H1 (cell line): ENCODE measurements at regions not wholly inside any gene's neighbourhood (a gene's known extent, or its start where the extent isn't known, plus 50 kb on each side); places are given as distances from the start of the nearest gene placed in this dataset.
"Not testable (repeated sequence)": the region's sequence is repeated elsewhere in the genome, so short reads cannot be mapped to it uniquely, and the experiment has no call there.

Experiments used
- CTCF ChIA-PET: fragments of 300-600 bp; sonication (Branson Sonifier 250); formaldehyde crosslinking; loops from one replicate; lab custom pipeline; 2021; ENCODE audit not compliant: partially characterized antibody; lab: Charles Lee
- POLR2A ChIA-PET: fragments of 300-600 bp; sonication (Branson Sonifier 250); formaldehyde crosslinking; loops from one replicate; lab custom pipeline; 2021; ENCODE audit warnings: inconsistent platforms; ENCODE audit not compliant: partially characterized antibody; lab: Charles Lee
- DNase-seq, 2 experiments: peaks; one replicate each; pipeline versions ENCODE4 v3.0.0 to v3.0.0-alpha.2; 2010 to 2022; ENCODE audit warnings: low spot score in 2 of 2, low read depth in 1 of 2, mixed read lengths in 1 of 2
- FAIRE-seq: peaks from 2 replicates; lab custom pipeline; 2011; peaks lifted over from hg19 to GRCh38; lab: Jason Lieb, UNC
- H2AFZ ChIP-seq: 2 replicates; pipeline ENCODE4 v1.8.1; 2012; ENCODE audit warnings: low read length, inconsistent platforms
- H2AK5ac ChIP-seq: 2 replicates; pipeline ENCODE4 v1.6.1; 2013; ENCODE audit warnings: low read depth, low read length
- H2BK120ac ChIP-seq: replicated peaks from 2 replicates; pipeline ENCODE3; 2013; ENCODE audit warnings: low read depth, low read length, inconsistent platforms
- H2BK12ac ChIP-seq: 2 replicates; pipeline ENCODE4 v1.6.1; 2013; ENCODE audit warnings: low read depth, low read length
- H2BK15ac ChIP-seq: 2 replicates; pipeline ENCODE4 v1.6.1; 2013; ENCODE audit warnings: low read length
- H2BK20ac ChIP-seq: 2 replicates; pipeline ENCODE4 v1.6.1; 2013; ENCODE audit warnings: low read length
- H2BK5ac ChIP-seq: 2 replicates; pipeline ENCODE4 v1.6.1; 2013; ENCODE audit warnings: low read depth, low read length
- H3K14ac ChIP-seq: 2 replicates; pipeline ENCODE4 v1.6.1; 2013; ENCODE audit warnings: inconsistent platforms; ENCODE audit not compliant: insufficient read length
- H3K18ac ChIP-seq: 2 replicates; pipeline ENCODE4 v1.6.1; 2013; ENCODE audit warnings: low read length; ENCODE audit errors: extremely low read depth
- H3K23ac ChIP-seq: 2 replicates; pipeline ENCODE4 v1.6.1; 2013; ENCODE audit warnings: inconsistent platforms; ENCODE audit not compliant: insufficient read length
- H3K23me2 ChIP-seq: 2 replicates; pipeline ENCODE4 v1.6.1; 2013; ENCODE audit warnings: low read depth, low read length
- H3K27ac ChIP-seq: 2 replicates; pipeline ENCODE4 v1.6.1; 2011; ENCODE audit warnings: low read depth, low read length, inconsistent platforms
- H3K27me3 ChIP-seq, 4 experiments: replicated peaks in 1 of 4; 1 replicate in 1 of 4; 2 replicates in 3 of 4; pipeline versions ENCODE4 v1.6.1 to v1.8.1; 2011 to 2013; ENCODE audit warnings: low read length in 3 of 4, mild to moderate bottlenecking in 3 of 4, inconsistent platforms in 2 of 4, mixed read lengths in 2 of 4, moderate library complexity in 1 of 4; ENCODE audit not compliant: control insufficient read depth in 3 of 4, insufficient read depth in 3 of 4; ENCODE audit errors: extremely low read depth in 1 of 4
- H3K36me3 ChIP-seq, 4 experiments: 2 replicates each; pipeline versions ENCODE4 v1.6.1 to v1.8.1; 2011 to 2013; ENCODE audit warnings: mild to moderate bottlenecking in 4 of 4, low read length in 3 of 4, moderate library complexity in 2 of 4, control low read depth in 1 of 4, inconsistent platforms in 1 of 4; ENCODE audit not compliant: insufficient read depth in 4 of 4, control insufficient read depth in 2 of 4
- H3K4ac ChIP-seq: replicated peaks from 2 replicates; pipeline ENCODE3; 2013; ENCODE audit warnings: low read length, low read depth, mixed read lengths, inconsistent platforms; ENCODE audit not compliant: insufficient read length
- H3K4me1 ChIP-seq, 4 experiments: replicated peaks in 1 of 4; 1 replicate in 1 of 4; 2 replicates in 3 of 4; pipeline versions ENCODE4 v1.6.1 to v1.8.1; 2011 to 2013; ENCODE audit warnings: low read length in 3 of 4, inconsistent platforms in 2 of 4, mixed read lengths in 1 of 4; ENCODE audit not compliant: insufficient read depth in 4 of 4, control insufficient read depth in 3 of 4
- H3K4me2 ChIP-seq, 2 experiments: 2 replicates each; pipeline versions ENCODE4 v1.6.1 to v1.8.1; 2011 to 2013; ENCODE audit warnings: low read depth in 2 of 2, low read length in 2 of 2, control low read depth in 1 of 2, inconsistent platforms in 1 of 2, mild to moderate bottlenecking in 1 of 2; ENCODE audit not compliant: insufficient read depth in 1 of 2
- H3K4me3 ChIP-seq, 4 experiments: fragments of 200-600, 300-600 bp in 1 of 4; sonication (generic), shearing (Covaris generic), sonication (Bioruptor Twin) in 1 of 4; 2 replicates each; pipeline versions ENCODE4 v1.5.1 to v1.8.1; 2011 to 2016; ENCODE audit warnings: low read length in 4 of 4, low read depth in 3 of 4, control low read depth in 2 of 4, inconsistent platforms in 2 of 4, mild to moderate bottlenecking in 2 of 4, mixed read lengths in 1 of 4, moderate library complexity in 1 of 4; ENCODE audit not compliant: insufficient read depth in 2 of 4; ENCODE audit errors: extremely low read depth in 1 of 4
- H3K56ac ChIP-seq: replicated peaks from 2 replicates; pipeline ENCODE3; 2013; ENCODE audit warnings: low read depth, mild to moderate bottlenecking, mixed read lengths, low read length, inconsistent platforms; ENCODE audit not compliant: insufficient read length
- H3K79me1 ChIP-seq: 2 replicates; pipeline ENCODE4 v1.6.1; 2013; ENCODE audit warnings: low read depth, low read length, control low read depth
- H3K79me2 ChIP-seq, 2 experiments: 2 replicates each; pipeline versions ENCODE4 v1.6.1 to v1.8.1; 2012 to 2013; ENCODE audit warnings: low read length in 2 of 2, mild to moderate bottlenecking in 2 of 2, inconsistent platforms in 1 of 2; ENCODE audit not compliant: insufficient read depth in 2 of 2, control insufficient read depth in 1 of 2
- H3K9ac ChIP-seq, 4 experiments: replicated peaks in 1 of 4; 1 replicate in 1 of 4; 2 replicates in 3 of 4; pipeline versions ENCODE4 v1.6.1 to v1.8.1; 2011 to 2013; ENCODE audit warnings: low read depth in 3 of 4, low read length in 3 of 4, control low read depth in 2 of 4, mild to moderate bottlenecking in 2 of 4, moderate library complexity in 2 of 4, inconsistent platforms in 1 of 4; ENCODE audit errors: extremely low read depth in 1 of 4
- H3K9me3 ChIP-seq, 2 experiments: 2 replicates each; pipeline versions ENCODE4 v1.6.1 to v1.8.1; 2012 to 2013; ENCODE audit warnings: mild to moderate bottlenecking in 2 of 2, moderate library complexity in 2 of 2, control low read depth in 1 of 2, inconsistent platforms in 1 of 2, low read depth in 1 of 2, low read length in 1 of 2, mixed read lengths in 1 of 2; ENCODE audit not compliant: insufficient read depth in 2 of 2
- H4K20me1 ChIP-seq, 2 experiments: replicated peaks in 1 of 2; 2 replicates each; pipeline versions ENCODE3 to v1.8.1; 2011 to 2013; ENCODE audit warnings: inconsistent platforms in 2 of 2, low read length in 2 of 2, mild to moderate bottlenecking in 1 of 2; ENCODE audit not compliant: insufficient read depth in 2 of 2, control insufficient read depth in 1 of 2
- H4K5ac ChIP-seq: 2 replicates; pipeline ENCODE4 v1.6.1; 2013; ENCODE audit warnings: low read length, low read depth, mixed read lengths, inconsistent platforms; ENCODE audit not compliant: insufficient read length
- H4K8ac ChIP-seq: 2 replicates; pipeline ENCODE4 v1.8.0; 2013; ENCODE audit warnings: mild to moderate bottlenecking, moderate library complexity, low read length, inconsistent platforms; ENCODE audit not compliant: insufficient read depth; ENCODE audit errors: extremely low read depth
- H4K91ac ChIP-seq: replicated peaks from 2 replicates; pipeline ENCODE3; 2013; ENCODE audit warnings: low read length, mixed read lengths, inconsistent platforms; ENCODE audit not compliant: insufficient read length
- EZH2 ChIP-seq: fragments of 200-600 bp; sonication (generic); IDR thresholded peaks from 2 replicates; pipeline ENCODE4 v1.7.1; 2012; ENCODE audit warnings: low read depth, mild to moderate bottlenecking, moderate library complexity, low read length, inconsistent platforms; ENCODE audit not compliant: severe bottlenecking
- SIRT6 ChIP-seq: IDR thresholded peaks from one replicate; pipeline ENCODE4 v1.7.1; 2012; ENCODE audit warnings: low read length, inconsistent platforms
- SP1 ChIP-seq: IDR thresholded peaks from 2 replicates; pipeline ENCODE4 v1.6.1; 2011; ENCODE audit warnings: low read depth, low read length
- TAF1 ChIP-seq: IDR thresholded peaks from 2 replicates; pipeline ENCODE4 v1.6.1; 2011; ENCODE audit warnings: mild to moderate bottlenecking, low read depth, low read length
- TAF7 ChIP-seq: optimal IDR thresholded peaks from 2 replicates; pipeline ENCODE3; 2011; ENCODE audit warnings: low read depth, mild to moderate bottlenecking, inconsistent platforms, low read length, moderate library complexity, borderline replicate concordance

- TF ChIP-seq TAF7, result no peak
- no peak for TF ChIP-seq SIRT6
- TF ChIP-seq SP1, result no peak
- no peak for TF ChIP-seq TAF1
- TF ChIP-seq EZH2, result no peak
Observed at GRCh38 chr10:22831586-22831985, 96.3 kb upstream of the ARMC3 start (continued).

GRCh38 chr10:22828712-22829111, 99.1 kb upstream of the ARMC3 start:
- H4K20me1 ChIP-seq, H3K9ac ChIP-seq, H2BK20ac ChIP-seq, H2BK12ac ChIP-seq, H4K5ac ChIP-seq, H2BK15ac ChIP-seq, H3K79me2 ChIP-seq, H3K18ac ChIP-seq, H3K27ac ChIP-seq, H2BK120ac ChIP-seq, DNase-seq, H2AFZ ChIP-seq, FAIRE-seq, H2AK5ac ChIP-seq, CTCF ChIA-PET, H3K4me2 ChIP-seq, H3K14ac ChIP-seq, POLR2A ChIA-PET, H3K9me3 ChIP-seq, H4K91ac ChIP-seq, H2BK5ac ChIP-seq, H3K4me1 ChIP-seq, H4K8ac ChIP-seq, H3K4ac ChIP-seq, H3K56ac ChIP-seq, H3K23me2 ChIP-seq, H3K79me1 ChIP-seq, H3K36me3 ChIP-seq, H3K23ac ChIP-seq, H3K4me3 ChIP-seq, H3K27me3 ChIP-seq: not testable (repeated sequence)
